ENCODE measurements at regions not wholly inside any gene's neighbourhood (a gene's known extent, or its start where the extent isn't known, plus 50 kb on each side); places are given as distances from the start of the nearest gene placed in this dataset.
"Not testable (repeated sequence)": the region's sequence is repeated elsewhere in the genome, so short reads cannot be mapped to it uniquely, and the experiment has no call there.

DNA sequence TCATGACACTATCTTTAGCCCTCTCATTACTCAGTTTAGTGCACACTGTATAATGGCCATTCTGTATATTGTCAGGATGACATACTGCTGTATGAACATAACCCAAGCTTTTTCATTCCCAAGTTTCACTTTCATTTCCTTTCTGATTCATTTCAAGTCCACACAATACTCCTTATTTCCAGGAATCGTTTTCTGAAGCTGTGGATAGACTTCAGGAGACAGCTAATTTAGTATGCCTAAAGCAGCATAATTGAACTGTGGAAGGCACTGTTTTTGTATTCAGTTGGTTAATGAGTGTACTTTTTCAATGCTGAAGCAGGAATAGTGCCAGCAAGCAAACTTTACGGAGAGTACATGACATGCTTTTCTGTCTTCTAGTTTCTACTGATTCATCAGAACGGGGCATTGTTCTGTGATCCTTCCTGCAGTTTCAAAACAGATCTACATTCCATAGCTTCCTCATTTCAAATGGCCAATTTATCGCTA lies 578.5 kb upstream of the ZP4 start:
- H3K27me3 Mint-ChIP-seq (ENCODE audit: insufficient read depth), result no peaks in the 10 kb centered on the region
- peaks cover 6% of the 10 kb centered on the region for H3K9me3 Mint-ChIP-seq
- H3K4me3 Mint-ChIP-seq, result no peak overlapping the region
- H3K36me3 Mint-ChIP-seq (ENCODE audit: low read depth), result no peaks in the 10 kb centered on the region
- H3K27ac Mint-ChIP-seq, result no peak overlapping the region
- H3K4me1 Mint-ChIP-seq (ENCODE audit: low read depth), result no peaks in the 10 kb centered on the region
- intact Hi-C loops (cut with micrococcal nuclease), result no loop called here
- no peak for DNase-seq (ENCODE audit: low spot score)

DNA sequence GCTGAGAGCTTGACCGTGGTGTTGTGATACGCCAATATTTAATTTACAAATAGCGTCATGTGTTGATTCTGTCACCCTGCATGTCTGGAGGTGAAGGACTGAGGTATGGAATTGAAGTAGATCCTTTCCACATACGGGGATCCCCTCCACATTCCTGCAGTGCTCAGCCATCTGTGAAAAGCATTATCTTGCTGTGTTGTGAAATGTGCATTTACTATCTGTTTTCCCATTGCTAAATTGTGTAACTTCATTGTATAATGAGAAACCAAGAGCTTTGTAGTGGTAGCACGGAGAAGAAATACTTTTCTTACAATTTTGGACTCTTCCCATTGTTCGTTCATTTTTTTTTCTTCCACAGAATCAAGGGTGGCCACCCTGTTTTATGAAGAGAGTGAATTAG lies 577.3 kb upstream of the ZP4 start:
- Mint-ChIP-seq H3K27me3 (ENCODE audit: insufficient read depth) (no peaks in the 10 kb centered on the region), H3K4me1 (ENCODE audit: low read depth) (no peaks in the 10 kb centered on the region), H3K36me3 (ENCODE audit: low read depth) (no peaks in the 10 kb centered on the region), H3K27ac (no peak overlapping the region), H3K9me3 (peaks cover 9% of the 10 kb centered on the region), H3K4me3 (no peak overlapping the region)
- no peak for DNase-seq (ENCODE audit: low spot score)
- intact Hi-C loops (cut with micrococcal nuclease), result no loop called here

DNA sequence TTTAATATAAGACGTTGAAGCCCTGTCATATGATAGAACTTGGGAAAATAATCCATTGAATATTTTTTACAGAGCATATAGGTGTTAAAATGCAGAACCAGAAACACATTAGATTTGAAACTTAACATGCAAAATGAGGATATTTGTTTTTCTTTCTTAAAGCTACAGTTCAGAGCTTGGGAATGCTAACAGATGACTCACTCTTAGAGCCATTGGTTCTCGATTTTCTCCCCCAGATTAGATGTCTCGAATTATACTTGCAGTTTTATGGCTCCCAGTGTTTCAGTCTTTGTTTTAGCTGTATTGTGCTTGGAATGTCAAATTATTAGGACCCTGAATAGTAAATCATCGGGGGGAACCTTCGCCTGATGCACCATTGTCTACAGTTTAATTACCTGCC lies 575.7 kb upstream of the ZP4 start:
- no peak for DNase-seq (ENCODE audit: low spot score)
- Mint-ChIP-seq H3K9me3 (peaks cover 9% of the 10 kb centered on the region), H3K27ac (no peak overlapping the region), H3K4me3 (no peak overlapping the region), H3K4me1 (ENCODE audit: low read depth) (no peaks in the 10 kb centered on the region), H3K36me3 (ENCODE audit: low read depth) (no peaks in the 10 kb centered on the region), H3K27me3 (ENCODE audit: insufficient read depth) (no peaks in the 10 kb centered on the region)
- intact Hi-C loops (cut with micrococcal nuclease), result no loop called here

DNA sequence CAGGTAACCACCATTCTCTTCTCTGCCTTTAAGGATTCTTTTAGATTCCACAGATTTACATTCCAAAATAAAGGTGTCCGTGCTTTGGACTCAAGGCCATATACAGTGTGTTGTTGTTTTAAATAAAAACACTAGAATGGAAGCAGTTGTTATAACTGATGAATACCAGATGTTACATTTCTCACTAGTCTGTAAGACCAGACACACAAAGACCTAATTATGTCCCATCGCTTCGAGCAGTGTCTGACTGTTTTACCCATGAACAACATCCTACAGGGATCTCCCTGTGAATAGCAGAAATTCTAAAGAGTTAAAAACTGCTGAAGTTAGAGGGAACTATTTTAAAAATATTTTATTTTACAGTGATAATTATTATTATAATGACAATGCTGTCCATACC lies 574.7 kb upstream of the ZP4 start:
- H3K4me3 Mint-ChIP-seq, result no peak overlapping the region
- peaks cover 10% of the 10 kb centered on the region for H3K9me3 Mint-ChIP-seq
- no peaks in the 10 kb centered on the region for H3K36me3 Mint-ChIP-seq (ENCODE audit: low read depth)
- DNase-seq (ENCODE audit: low spot score), result no peak
- intact Hi-C loops (cut with micrococcal nuclease), result no loop called here
- no peaks in the 10 kb centered on the region for H3K27me3 Mint-ChIP-seq (ENCODE audit: insufficient read depth)
- no peaks in the 10 kb centered on the region for H3K4me1 Mint-ChIP-seq (ENCODE audit: low read depth)
- H3K27ac Mint-ChIP-seq, result no peak overlapping the region

DNA sequence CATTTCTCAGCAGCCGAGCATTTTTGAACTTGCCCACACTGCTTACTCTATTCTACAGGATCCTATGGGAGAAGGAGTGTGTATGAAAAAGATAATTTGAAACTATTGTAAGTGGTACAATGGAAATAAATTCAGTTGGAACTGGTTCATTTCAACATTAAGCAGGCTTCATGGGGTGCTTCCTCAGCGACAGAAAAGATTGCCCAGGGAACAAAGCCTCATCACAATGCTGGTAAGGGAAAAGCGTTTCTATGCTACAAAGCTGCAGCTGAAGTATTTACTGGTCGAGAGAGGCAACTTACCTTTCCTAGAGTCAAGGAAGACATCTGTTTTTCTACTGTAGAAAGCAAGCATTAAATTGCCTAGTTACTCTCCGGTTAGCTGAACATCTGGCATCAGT lies 568.2 kb upstream of the ZP4 start:
- no peak for DNase-seq (ENCODE audit: low spot score)
- Mint-ChIP-seq H3K27ac (no peak overlapping the region), H3K4me3 (no peak overlapping the region), H3K9me3 (peaks cover 7% of the 10 kb centered on the region), H3K27me3 (ENCODE audit: insufficient read depth) (no peaks in the 10 kb centered on the region), H3K36me3 (ENCODE audit: low read depth) (no peaks in the 10 kb centered on the region), H3K4me1 (ENCODE audit: low read depth) (no peaks in the 10 kb centered on the region)
- intact Hi-C loops (cut with micrococcal nuclease), result no loop called here

DNA sequence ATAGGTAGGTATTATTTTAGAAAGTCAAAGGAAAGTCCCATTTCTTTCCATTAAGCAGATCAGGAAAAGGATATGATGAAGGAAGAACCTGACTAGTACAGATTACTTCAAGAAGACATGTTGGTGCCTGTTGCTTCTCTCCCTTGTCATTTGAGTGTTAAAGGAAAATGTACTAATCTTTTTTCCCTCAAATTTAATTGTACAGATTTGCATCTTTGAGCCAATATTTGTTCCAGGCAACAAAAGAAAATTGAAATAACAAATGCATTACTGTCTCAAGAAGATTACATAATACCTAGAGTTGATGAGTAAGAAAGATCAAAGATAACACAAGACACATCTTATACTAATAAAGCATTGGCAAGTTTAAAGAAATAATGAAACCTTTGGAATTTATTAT lies 566.9 kb upstream of the ZP4 start:
- H3K27me3 Mint-ChIP-seq (ENCODE audit: insufficient read depth), result no peaks in the 10 kb centered on the region
- no peak overlapping the region for H3K27ac Mint-ChIP-seq
- no peaks in the 10 kb centered on the region for H3K4me1 Mint-ChIP-seq (ENCODE audit: low read depth)
- no peak overlapping the region for H3K4me3 Mint-ChIP-seq
- peaks cover 7% of the 10 kb centered on the region for H3K9me3 Mint-ChIP-seq
- no peaks in the 10 kb centered on the region for H3K36me3 Mint-ChIP-seq (ENCODE audit: low read depth)
- no peak for DNase-seq (ENCODE audit: low spot score)
- intact Hi-C loops (cut with micrococcal nuclease), result no loop called here

DNA sequence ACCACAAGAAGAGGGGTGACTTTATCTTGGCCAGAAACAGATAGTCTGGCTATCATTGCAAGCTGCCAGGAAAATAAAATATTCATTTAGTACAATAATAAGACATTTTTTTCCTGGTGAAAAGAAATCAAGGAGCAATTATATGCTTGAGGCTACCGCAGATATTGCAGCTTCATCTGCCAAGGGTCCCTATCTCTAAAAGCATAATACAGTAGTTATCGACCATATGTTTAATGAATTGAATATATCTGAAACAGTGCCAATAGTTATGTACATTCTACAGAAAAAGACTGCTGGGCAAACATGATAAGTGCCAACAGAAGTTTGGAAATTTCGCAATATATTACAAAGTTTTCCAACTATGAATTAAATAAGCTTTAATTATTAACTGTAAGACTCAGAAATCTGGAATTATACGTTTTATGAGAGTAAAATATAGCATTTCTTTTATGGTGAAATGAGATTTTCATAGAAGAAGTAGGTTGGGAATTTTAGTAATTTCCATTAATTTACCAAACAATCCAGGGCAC lies 561.1 kb upstream of the ZP4 start:
- Mint-ChIP-seq H3K27me3 (ENCODE audit: insufficient read depth) (no peaks in the 10 kb centered on the region), H3K36me3 (ENCODE audit: low read depth) (no peaks in the 10 kb centered on the region), H3K27ac (no peak overlapping the region), H3K4me3 (no peak overlapping the region), H3K9me3 (no peaks in the 10 kb centered on the region), H3K4me1 (ENCODE audit: low read depth) (no peaks in the 10 kb centered on the region)
- intact Hi-C loops (cut with micrococcal nuclease), result no loop called here
- DNase-seq (ENCODE audit: low spot score), result no peak

DNA sequence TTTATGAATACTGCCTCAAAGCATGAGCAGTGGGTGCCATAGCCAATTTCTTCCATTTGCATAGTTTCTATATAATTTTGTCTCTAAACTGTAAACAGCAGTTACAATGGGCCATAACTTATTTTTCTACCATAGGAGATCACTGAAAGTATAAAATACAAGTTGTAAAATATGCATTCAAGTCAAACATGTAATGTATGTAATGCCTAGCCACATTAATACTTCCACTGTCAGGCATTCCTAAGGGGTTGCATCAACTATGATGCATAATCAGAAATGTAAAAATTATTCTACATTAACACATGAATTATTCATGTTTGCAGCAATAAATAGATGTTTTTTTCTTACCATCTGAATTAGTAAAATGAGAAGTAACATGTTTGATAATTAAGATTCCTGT lies 560.3 kb upstream of the ZP4 start:
- H3K27me3 Mint-ChIP-seq (ENCODE audit: insufficient read depth), result no peaks in the 10 kb centered on the region
- intact Hi-C loops (cut with micrococcal nuclease), result no loop called here

DNA sequence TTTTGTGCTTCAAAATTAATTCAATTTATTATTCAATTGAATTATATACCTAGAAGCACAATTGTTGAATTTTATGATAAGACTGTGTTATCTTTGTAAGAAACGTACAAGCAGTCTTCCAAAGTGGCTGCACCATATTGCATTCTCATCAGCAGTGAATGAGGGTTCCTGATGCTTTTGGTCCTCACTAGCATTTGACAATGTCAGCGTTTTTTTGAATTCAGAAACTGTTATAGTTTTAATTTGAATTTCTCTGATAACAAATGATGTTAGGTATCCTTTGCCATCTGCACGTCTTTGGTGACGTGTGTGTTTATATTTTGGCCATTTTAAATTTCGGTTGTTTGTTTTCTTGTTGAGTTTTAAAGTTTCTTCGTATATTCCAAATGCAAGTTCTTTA lies 553.0 kb upstream of the ZP4 start:
- H3K4me3 Mint-ChIP-seq, result no peak overlapping the region
- H3K4me1 Mint-ChIP-seq (ENCODE audit: low read depth), result no peaks in the 10 kb centered on the region
- peaks cover 4% of the 10 kb centered on the region for H3K9me3 Mint-ChIP-seq
- DNase-seq (ENCODE audit: low spot score), result no peak
- intact Hi-C loops (cut with micrococcal nuclease), result no loop called here
- H3K27ac Mint-ChIP-seq, result no peak overlapping the region
- H3K27me3 Mint-ChIP-seq (ENCODE audit: insufficient read depth), result no peaks in the 10 kb centered on the region
- H3K36me3 Mint-ChIP-seq (ENCODE audit: low read depth), result no peaks in the 10 kb centered on the region

More for the DNA sequence above, 560.3 kb upstream of the ZP4 start:
- Mint-ChIP-seq H3K9me3 (no peaks in the 10 kb centered on the region), H3K36me3 (ENCODE audit: low read depth) (no peaks in the 10 kb centered on the region), H3K4me3 (no peak overlapping the region), H3K4me1 (ENCODE audit: low read depth) (no peaks in the 10 kb centered on the region), H3K27ac (no peak overlapping the region)
- DNase-seq (ENCODE audit: low spot score), result no peak

DNA sequence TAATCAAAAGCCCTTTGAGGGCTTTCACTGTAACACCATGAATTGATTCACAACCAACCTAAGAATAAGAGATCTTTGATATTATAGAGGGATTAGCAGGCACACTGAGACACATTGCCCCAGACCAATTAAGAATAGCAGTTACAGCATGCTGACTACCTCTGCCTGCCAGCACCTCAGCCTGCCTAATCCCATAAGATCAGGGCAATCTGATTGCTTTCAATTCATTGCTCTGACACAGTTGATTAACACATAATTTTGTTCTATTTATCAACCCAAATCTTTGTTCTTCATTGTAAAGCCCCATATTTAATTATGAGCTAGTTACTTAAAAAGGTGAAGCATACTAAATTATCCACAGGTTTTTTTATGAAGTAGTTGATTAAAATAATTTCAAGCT lies 548.8 kb upstream of the ZP4 start:
- H3K27ac Mint-ChIP-seq, result no peak overlapping the region
- H3K4me3 Mint-ChIP-seq, result no peak overlapping the region
- no peaks in the 10 kb centered on the region for H3K27me3 Mint-ChIP-seq (ENCODE audit: insufficient read depth)
- DNase-seq (ENCODE audit: low spot score), result no peak
- intact Hi-C loops (cut with micrococcal nuclease), result no loop called here
- peaks cover 4% of the 10 kb centered on the region for H3K9me3 Mint-ChIP-seq
- no peaks in the 10 kb centered on the region for H3K4me1 Mint-ChIP-seq (ENCODE audit: low read depth)
- no peaks in the 10 kb centered on the region for H3K36me3 Mint-ChIP-seq (ENCODE audit: low read depth)

DNA sequence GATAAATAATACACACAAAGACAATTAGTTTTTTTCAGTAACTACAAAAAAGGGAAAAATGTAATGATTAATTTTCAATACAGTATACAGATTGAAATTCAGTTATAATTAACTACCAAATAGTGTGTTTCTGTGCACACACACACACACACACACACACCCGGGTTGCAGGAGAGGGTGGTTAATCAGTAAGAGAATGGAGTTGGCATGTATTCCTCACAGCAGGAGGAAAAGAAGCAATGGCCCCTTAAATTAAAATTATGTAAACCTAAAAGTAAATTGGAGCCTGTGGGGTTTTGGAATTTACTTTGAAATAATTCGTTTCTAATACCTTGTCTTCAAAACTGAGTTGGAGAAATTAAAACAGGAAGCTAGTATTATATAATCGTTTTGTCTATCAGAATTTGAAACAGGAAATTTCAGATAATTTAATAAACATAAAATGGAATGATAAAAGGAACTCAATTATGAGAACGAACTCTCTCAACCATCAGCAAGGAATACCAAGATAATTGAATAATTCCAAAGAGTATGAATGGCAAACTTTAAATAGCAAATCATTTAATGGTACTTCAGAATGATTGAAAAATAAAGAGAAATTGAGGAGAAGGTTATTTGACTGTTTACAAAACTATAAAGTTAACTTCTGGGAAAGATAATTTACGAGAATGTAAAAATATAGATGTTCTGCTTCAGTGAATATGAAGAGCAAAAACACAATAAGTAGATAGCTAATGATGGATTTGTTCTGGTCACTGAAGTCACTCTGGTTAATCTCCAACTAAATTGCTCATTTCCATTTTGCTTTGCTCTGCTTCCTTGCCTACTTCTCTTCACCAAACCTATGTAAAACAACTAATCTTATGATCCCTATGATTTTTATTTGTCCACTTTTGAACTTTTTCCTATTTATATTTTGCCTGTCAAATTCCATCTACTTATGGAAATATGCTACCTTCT lies 547.9 kb upstream of the ZP4 start:
- intact Hi-C loops (cut with micrococcal nuclease), result no loop called here
- Mint-ChIP-seq H3K4me3 (no peak overlapping the region), H3K4me1 (ENCODE audit: low read depth) (no peaks in the 10 kb centered on the region), H3K9me3 (peaks cover 4% of the 10 kb centered on the region), H3K27me3 (ENCODE audit: insufficient read depth) (no peaks in the 10 kb centered on the region), H3K36me3 (ENCODE audit: low read depth) (no peaks in the 10 kb centered on the region), H3K27ac (no peak overlapping the region)
- no peak for DNase-seq (ENCODE audit: low spot score)

DNA sequence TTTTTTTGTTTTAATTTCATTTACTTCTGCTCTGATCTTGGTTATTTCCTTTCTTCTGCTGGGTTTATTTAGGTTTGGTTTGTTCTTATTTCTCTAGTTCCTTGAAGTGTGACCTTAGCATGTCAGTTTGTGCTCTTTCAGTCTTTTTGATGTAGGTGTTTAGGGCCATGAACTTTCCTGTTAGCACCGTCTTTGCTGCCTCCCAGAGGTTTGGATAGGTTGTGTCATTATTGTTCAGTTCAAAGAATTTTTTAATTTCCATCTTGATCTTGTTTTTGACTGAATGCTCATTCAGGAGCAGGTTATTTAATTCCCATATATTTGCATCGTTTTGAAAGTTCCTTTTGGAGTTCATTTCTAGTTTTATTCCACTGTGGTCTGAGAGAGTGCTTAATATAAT lies 539.0 kb upstream of the ZP4 start:
- DNase-seq (ENCODE audit: low spot score); intact Hi-C loops (cut with micrococcal nuclease); H3K27ac Mint-ChIP-seq; H3K27me3 Mint-ChIP-seq (ENCODE audit: insufficient read depth); H3K4me1 Mint-ChIP-seq (ENCODE audit: low read depth); H3K36me3 Mint-ChIP-seq (ENCODE audit: low read depth); H3K4me3 Mint-ChIP-seq: not testable (repeated sequence)
- peaks cover 13% of the 10 kb centered on the region for H3K9me3 Mint-ChIP-seq

DNA sequence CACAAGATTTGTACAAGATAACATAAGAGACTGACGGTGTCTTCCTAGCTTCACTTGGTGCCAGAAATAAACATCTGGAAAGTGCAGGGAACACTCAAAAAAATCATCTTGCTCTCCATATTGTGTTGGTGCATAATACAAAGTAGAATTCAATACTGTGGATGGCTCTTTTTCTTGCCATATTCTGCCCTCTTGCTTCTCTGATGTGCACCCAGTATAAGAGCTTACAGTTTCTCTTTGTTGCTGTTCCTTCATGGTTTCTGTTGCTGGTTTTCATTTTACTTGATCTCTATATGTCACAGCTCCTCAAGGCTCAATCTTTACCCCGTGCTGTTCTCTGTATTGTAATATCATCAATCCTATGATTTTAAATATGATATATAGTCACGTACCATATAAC lies 528.5 kb upstream of the ZP4 start:
- intact Hi-C loops (cut with micrococcal nuclease), result no loop called here
- Mint-ChIP-seq H3K4me1 (ENCODE audit: low read depth) (no peaks in the 10 kb centered on the region), H3K27me3 (ENCODE audit: insufficient read depth) (no peaks in the 10 kb centered on the region), H3K36me3 (ENCODE audit: low read depth) (no peaks in the 10 kb centered on the region), H3K9me3 (no peaks in the 10 kb centered on the region), H3K4me3 (no peak overlapping the region), H3K27ac (no peak overlapping the region)
- DNase-seq (ENCODE audit: low spot score), result no peak
